HG03280 (cell line): ENCODE measurements at regions not wholly inside any gene's neighbourhood (a gene's known extent, or its start where the extent isn't known, plus 50 kb on each side); places are given as distances from the start of the nearest gene placed in this dataset.

ENCODE experiments used
- ATAC-seq: cut with Tn5 transposase; IDR thresholded peaks from one replicate; pipeline ENCODE4 v1.9.1; 2021; ENCODE audit warnings: mild to moderate bottlenecking, moderate library complexity; ENCODE audit not compliant: unreplicated experiment

DNA sequence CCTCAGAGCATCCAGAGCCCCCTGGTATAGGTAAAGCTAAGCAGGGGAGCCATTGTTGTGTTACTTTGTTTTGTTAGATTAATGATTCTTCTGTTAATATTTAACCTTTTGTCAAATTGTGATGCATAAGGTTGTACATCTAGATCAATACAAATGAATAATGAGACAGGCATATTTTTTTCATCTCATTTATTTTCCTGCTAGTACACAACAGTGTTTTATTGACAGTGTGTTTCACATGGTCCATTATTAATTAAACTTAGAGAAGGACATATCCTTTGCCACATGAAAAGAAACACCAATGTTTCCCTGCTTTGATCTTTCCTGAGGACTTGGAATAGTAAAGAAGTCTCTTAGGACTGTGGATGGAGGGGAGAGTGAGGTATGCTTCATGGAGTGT, 543.6 kb upstream of the CFAP20DC start:
- ATAC-seq = no peak

DNA sequence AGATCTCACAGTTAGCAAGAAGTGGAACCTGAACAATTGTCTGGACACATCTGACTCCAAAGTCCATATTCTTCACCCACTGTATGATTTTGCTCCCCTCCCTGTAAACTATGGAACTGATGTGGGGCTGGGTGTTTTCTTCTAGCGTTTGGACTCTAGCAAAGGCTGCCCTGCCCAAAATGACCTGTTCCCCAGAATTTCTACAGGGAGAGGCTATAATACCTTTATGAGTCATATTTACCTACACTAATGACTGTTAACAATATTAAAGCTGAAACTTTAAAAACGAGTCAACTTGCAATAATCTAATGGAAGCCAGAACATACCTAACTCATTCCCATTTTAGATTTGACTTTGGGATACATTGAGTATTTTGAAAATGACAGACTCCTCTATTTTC, 531.2 kb upstream of the CFAP20DC start:
- ATAC-seq = no peak

DNA sequence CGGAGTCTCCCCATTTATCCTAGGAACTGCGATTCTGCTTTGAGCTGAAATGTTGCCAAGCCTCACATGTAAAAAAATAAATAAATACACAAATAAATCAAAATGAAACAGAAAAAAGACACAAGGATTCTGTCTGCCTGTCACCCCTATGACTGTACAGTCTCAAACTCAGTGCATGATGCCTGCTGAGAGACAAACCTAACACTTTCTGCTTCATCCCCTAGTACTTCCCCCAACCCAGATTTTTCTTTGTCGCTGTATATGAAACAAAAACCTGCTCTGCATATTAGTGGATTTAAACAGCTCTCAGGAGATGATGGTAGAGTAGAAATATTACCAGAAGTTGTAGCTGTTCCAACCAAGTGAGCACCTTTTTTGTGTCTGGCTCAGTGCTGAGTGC, 530.7 kb upstream of the CFAP20DC start:
- ATAC-seq = no peak

DNA sequence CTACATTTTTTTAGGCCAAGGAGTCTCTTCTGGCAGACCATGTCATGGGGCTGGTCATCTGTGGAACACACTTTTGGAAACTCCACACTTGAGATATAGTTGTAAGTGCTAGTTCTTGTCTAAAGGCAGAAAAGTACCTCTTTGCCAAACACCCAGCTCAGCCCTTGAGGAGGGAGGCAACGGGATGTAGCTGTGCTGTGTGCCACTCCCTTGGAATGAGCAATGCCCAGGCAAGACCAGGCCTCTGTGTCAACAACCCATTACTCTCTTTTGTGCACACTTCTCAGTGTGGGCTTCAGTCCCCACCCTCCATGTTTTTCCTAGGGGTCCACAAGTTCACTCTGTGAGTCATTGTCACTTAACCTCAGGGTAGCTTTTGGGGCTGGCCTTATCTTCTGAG, 528.3 kb upstream of the CFAP20DC start:
- no peak for ATAC-seq

DNA sequence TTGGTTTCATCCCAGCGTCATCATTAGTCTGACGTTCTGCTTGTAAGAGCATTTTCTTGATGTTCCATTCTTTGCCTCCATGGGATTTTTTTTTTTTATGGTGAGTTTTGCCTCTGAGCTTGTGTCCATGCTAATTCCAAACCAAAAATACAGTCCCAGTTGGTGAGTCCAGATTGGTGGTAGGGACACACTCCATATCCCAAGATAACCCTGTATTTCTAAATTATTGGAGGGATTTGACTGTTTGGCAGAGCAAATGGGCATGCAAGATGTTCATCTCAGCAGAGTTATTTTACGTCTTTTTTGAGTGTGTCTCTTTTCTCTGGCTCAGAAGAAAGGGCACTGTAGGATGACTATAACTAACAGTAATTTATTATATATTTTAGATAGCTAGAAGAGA, 526.8 kb upstream of the CFAP20DC start:
- no peak for ATAC-seq

- ATAC-seq = peak; percentile 76
These were observed 525.5 kb upstream of the CFAP20DC start for GRCh38 chr3:59575113-59576001.

DNA sequence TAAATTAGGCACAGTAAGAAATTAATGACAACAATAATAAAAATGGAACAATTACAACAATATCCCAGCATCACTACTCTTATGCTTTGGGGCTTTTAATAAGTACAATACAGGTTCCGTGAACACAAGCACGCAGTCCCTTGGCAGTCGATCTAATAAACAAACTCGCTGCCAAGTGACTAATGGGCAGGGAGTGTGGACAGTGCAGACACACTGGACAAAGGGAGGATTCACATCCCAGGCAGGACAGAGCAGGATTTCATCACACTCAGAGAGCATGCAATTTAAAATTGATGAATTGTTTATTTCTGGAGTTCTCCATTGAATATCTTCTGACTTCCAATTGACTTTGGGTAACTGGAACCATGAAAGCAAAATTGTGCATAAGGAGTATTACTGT, 524.1 kb upstream of the CFAP20DC start:
- no peak for ATAC-seq

DNA sequence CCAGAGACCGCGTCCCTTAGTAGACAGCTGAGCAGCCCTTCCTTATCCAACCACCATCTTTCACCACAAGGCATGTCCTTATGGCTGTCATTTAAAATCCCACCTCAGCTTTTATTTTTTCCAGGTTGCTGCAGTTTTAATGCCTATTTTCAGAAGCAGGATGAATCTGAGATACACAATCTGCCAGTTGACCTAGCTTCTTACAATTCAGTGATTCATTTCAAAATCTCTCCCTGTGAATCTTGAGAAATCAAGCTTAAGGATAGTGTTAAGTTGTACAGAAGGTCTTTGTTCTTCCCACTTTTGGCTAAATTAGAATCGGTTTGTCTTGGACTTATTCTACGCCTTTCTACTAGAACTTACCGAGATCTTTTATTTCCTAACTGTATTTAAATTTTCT, 522.3 kb upstream of the CFAP20DC start:
- no peak for ATAC-seq

GRCh38 chr3:59570806-59571205, 521.0 kb upstream of the CFAP20DC start:
- no peak for ATAC-seq

GRCh38 chr3:59567661-59568060, 517.8 kb upstream of the CFAP20DC start:
- no peak for ATAC-seq

DNA sequence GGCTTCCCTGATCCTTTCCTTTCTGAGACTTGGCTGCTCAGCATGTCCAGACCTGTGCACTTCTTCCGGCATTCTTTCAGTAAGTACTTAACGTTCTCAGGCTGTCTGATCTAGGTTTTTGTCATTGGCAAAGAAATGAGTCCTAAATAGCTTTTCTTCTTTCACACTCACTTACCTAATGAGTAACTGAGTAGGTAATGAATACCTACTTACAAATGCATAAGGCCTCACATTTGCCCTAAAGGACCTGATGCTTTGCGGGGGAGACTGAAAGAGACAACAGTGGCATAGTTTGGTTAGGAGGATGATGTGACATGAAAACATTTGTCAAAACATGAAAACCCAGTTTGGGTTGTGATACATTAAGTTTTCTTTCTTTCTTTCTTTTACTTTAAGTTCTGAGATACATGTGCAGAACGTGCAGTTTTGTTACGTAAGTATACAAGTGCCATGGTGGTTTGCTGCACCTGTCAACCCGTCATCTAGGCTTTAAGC, 516.7 kb upstream of the CFAP20DC start:
- peak; percentile 97 for ATAC-seq

DNA sequence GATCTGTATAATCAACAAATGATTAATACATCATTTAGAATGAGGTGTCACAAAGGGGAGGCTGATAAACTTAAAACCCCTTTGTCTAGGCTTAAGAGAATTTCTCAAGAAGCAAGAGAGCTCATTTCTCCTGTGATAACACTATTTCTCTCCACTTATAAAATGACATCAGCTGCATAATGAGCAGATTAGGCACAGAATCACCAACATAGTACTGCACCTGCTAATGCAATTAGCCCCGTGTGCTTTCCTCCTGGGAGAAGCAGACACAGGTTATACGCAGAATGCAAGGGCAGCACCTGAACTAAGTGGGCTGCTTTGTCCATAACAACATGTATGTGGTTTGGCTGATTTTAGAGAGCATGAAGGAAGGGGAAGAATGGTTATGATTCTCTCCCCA, 515.3 kb upstream of the CFAP20DC start:
- no peak for ATAC-seq

GRCh38 chr3:59563966-59564365, 514.1 kb upstream of the CFAP20DC start:
- no peak for ATAC-seq

- ATAC-seq = no peak
These were observed 513.3 kb upstream of the CFAP20DC start for GRCh38 chr3:59563072-59563605.

- ATAC-seq = no peak
These were observed 510.1 kb upstream of the CFAP20DC start for GRCh38 chr3:59559721-59560435.

GRCh38 chr3:59558906-59559720, 509.3 kb upstream of the CFAP20DC start:
- ATAC-seq = no peak

- no peak for ATAC-seq
These were observed 505.9 kb upstream of the CFAP20DC start for GRCh38 chr3:59555593-59556315.

- no peak for ATAC-seq
These were observed 503.3 kb upstream of the CFAP20DC start for GRCh38 chr3:59553076-59553475.

DNA sequence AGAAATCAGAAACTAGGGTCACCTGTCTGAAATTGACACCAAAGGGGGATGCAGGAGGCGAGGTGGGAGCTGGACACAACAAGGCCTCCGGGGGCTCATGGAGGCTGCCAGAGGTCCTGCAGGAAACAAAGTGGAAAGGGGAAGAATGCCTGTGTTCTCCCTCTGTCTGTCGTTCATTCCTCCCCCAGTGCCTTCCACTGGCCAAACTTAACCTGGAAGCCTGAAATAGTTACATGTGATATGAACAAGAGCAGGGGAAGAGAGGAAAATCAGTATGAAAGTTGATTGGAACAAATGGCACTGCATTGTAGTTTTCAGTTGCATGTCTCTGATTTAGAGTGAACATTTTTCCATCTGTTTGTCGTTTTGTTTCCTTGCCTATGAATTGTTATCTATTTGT, 502.0 kb upstream of the CFAP20DC start:
- ATAC-seq = no peak

- no peak for ATAC-seq
These were observed 500.1 kb upstream of the CFAP20DC start for GRCh38 chr3:59549962-59550361.
